Fibroblast of lung (primary cell): ENCODE measurements at regions not wholly inside any gene's neighbourhood (a gene's known extent, or its start where the extent isn't known, plus 50 kb on each side); places are given as distances from the start of the nearest gene placed in this dataset.

Source experiments
- DNase-seq, 2 donors: peaks; one replicate each; pipeline versions ENCODE4 v3.0.0 to v3.0.0-alpha.2; 2010; ENCODE audit warnings: low read depth in 2 of 2
- H2AFZ ChIP-seq: 2 replicates; pipeline ENCODE4 v1.5.1; 2012; ENCODE audit warnings: low read length, control low read depth, inconsistent platforms
- H3K27ac ChIP-seq: 2 replicates; pipeline ENCODE4 v1.5.1; 2011; ENCODE audit warnings: low read length, control low read depth; ENCODE audit not compliant: insufficient read depth
- H3K27me3 ChIP-seq: 2 replicates; pipeline ENCODE4 v1.5.1; 2011; ENCODE audit warnings: mild to moderate bottlenecking, low read length; ENCODE audit not compliant: control insufficient read depth, insufficient read depth
- H3K36me3 ChIP-seq: 2 replicates; pipeline ENCODE4 v1.5.1; 2011; ENCODE audit warnings: low read length; ENCODE audit not compliant: control insufficient read depth, insufficient read depth
- H3K4me1 ChIP-seq: 2 replicates; pipeline ENCODE4 v1.5.1; 2011; ENCODE audit warnings: low read length; ENCODE audit not compliant: control insufficient read depth, insufficient read depth; ENCODE audit errors: extremely low read depth
- H3K4me2 ChIP-seq: 2 replicates; pipeline ENCODE4 v1.5.1; 2011; ENCODE audit warnings: low read length, control low read depth; ENCODE audit not compliant: insufficient read depth; ENCODE audit errors: extremely low read depth
- H3K4me3 ChIP-seq, 4 experiments: fragments of 200-600 bp in 1 of 4; sonication (generic) in 1 of 4; replicated peaks in 1 of 4; 2 replicates each; pipeline ENCODE4 v1.5.1; 2011 to 2016; ENCODE audit warnings: low read length in 4 of 4, low read depth in 3 of 4, mild to moderate bottlenecking in 3 of 4, control low read depth in 2 of 4, inconsistent platforms in 1 of 4, mixed read lengths in 1 of 4; ENCODE audit not compliant: insufficient read depth in 1 of 4; ENCODE audit errors: control extremely low read depth in 1 of 4
- H3K79me2 ChIP-seq: 2 replicates; pipeline ENCODE4 v1.5.1; 2012; ENCODE audit warnings: mild to moderate bottlenecking, low read length, inconsistent platforms; ENCODE audit not compliant: control insufficient read depth, insufficient read depth
- H3K9ac ChIP-seq: 2 replicates; pipeline ENCODE4 v1.5.1; 2011; ENCODE audit warnings: mild to moderate bottlenecking, low read length, control low read depth; ENCODE audit not compliant: insufficient read depth
- H3K9me3 ChIP-seq: 2 replicates; pipeline ENCODE4 v1.5.1; 2012; ENCODE audit warnings: low read depth, low read length; ENCODE audit not compliant: control insufficient read depth, insufficient read depth
- H4K20me1 ChIP-seq: 2 replicates; pipeline ENCODE4 v1.5.1; 2011; ENCODE audit warnings: low read length; ENCODE audit not compliant: control insufficient read depth, insufficient read depth; ENCODE audit errors: extremely low read depth
- CTCF ChIP-seq, 2 donors: IDR thresholded peaks in 1 of 2; conservative IDR thresholded peaks in 1 of 2; 1 replicate in 1 of 2; 2 replicates in 1 of 2; pipeline ENCODE4 v1.5.1; 2011 to 2012; ENCODE audit warnings: low read length in 2 of 2, control low read depth in 1 of 2, inconsistent platforms in 1 of 2, low read depth in 1 of 2, mild to moderate bottlenecking in 1 of 2
- EZH2 ChIP-seq: IDR thresholded peaks from 2 replicates; pipeline ENCODE4 v1.5.1; 2012; ENCODE audit warnings: low read length, control low read depth, mild to moderate bottlenecking; ENCODE audit errors: missing control alignments

GRCh38 chr20:7624886-7625285 is 315.4 kb downstream of the HAO1 start:
- TF ChIP-seq CTCF (conservative IDR thresholded peaks at IDR 0.05 in 1 of 2, IDR thresholded peaks at IDR 0.05 in 1 of 2; ENCODE audit: low read depth in 1 of 2, low read length in 2 of 2) (no peak), EZH2 (no peak)
- Histone ChIP-seq H2AFZ (no peak overlapping the region), H3K4me3 (no peak overlapping the region), H3K36me3 (no peaks in the 10 kb centered on the region), H3K79me2 (no peaks in the 10 kb centered on the region), H3K9me3 (no peaks in the 10 kb centered on the region), H4K20me1 (no peaks in the 10 kb centered on the region), H3K4me1 (no peaks in the 10 kb centered on the region), H3K9ac (no peak overlapping the region), H3K4me2 (no peak overlapping the region), H3K27me3 (no peaks in the 10 kb centered on the region), H3K27ac (no peak overlapping the region)
- DNase-seq = no peak

- Histone ChIP-seq H3K27me3 (no peaks in the 10 kb centered on the region), H3K79me2 (no peaks in the 10 kb centered on the region), H4K20me1 (no peaks in the 10 kb centered on the region), H3K36me3 (no peaks in the 10 kb centered on the region), H3K27ac (no peak overlapping the region), H3K9ac (no peak overlapping the region), H3K4me3 (no peak overlapping the region), H3K4me1 (no peaks in the 10 kb centered on the region), H2AFZ (no peak overlapping the region), H3K4me2 (no peak overlapping the region), H3K9me3 (no peaks in the 10 kb centered on the region)
- TF ChIP-seq CTCF (conservative IDR thresholded peaks at IDR 0.05 in 1 of 2, IDR thresholded peaks at IDR 0.05 in 1 of 2; ENCODE audit: low read depth in 1 of 2, low read length in 2 of 2) (no peak), EZH2 (no peak)
- DNase-seq = peak; percentile 4 to 67
Observed at GRCh38 chr20:7627734-7628663, 312.3 kb downstream of the HAO1 start.

DNA sequence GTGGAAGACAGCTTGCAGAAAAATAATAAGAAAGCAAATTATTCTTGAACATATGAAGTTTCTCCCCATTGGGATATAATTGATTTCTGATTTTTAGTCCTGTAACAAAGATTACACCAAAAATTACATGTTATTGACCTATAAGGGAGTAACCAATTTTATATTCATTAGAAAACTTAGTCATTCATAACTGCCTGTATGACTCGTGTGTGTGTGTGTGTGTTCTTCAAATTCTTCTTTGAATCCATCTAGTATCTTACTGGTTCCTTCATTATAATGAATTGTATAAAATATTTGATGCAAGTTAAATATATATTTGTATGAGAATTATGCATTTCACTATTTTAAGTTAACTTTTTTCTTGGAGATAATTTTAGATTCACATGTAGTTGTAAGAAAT is 310.4 kb downstream of the HAO1 start:
- H3K27ac ChIP-seq = no peak overlapping the region
- no peaks in the 10 kb centered on the region for H3K9me3 ChIP-seq
- no peak overlapping the region for H2AFZ ChIP-seq
- no peaks in the 10 kb centered on the region for H3K4me1 ChIP-seq
- H3K4me3 ChIP-seq = no peak overlapping the region
- H3K4me2 ChIP-seq = no peak overlapping the region
- no peaks in the 10 kb centered on the region for H4K20me1 ChIP-seq
- H3K27me3 ChIP-seq = no peaks in the 10 kb centered on the region
- peak in 1 of 2 donors; percentile 3 for DNase-seq
- H3K79me2 ChIP-seq = no peaks in the 10 kb centered on the region
- no peak for TF ChIP-seq CTCF (conservative IDR thresholded peaks at IDR 0.05 in 1 of 2, IDR thresholded peaks at IDR 0.05 in 1 of 2; ENCODE audit: low read depth in 1 of 2, low read length in 2 of 2)
- no peak for TF ChIP-seq EZH2
- H3K9ac ChIP-seq = no peak overlapping the region
- no peaks in the 10 kb centered on the region for H3K36me3 ChIP-seq
